H9 (cell line): ENCODE measurements at regions not wholly inside any gene's neighbourhood (a gene's known extent, or its start where the extent isn't known, plus 50 kb on each side); places are given as distances from the start of the nearest gene placed in this dataset.
A peak's percentile ranks its signal among the peaks of the same experiment; 100 is the strongest.

ENCODE experiments used
- DNase-seq: peaks from one replicate; pipeline ENCODE4 v3.0.0-alpha.2; 2017
- H2AFZ ChIP-seq: one replicate; pipeline ENCODE4 v1.6.1; 2013; ENCODE audit warnings: mild to moderate bottlenecking, low read length, control low read depth, moderate library complexity
- H2AK5ac ChIP-seq: 2 replicates; pipeline ENCODE4 v1.6.1; 2013; ENCODE audit warnings: low read length, control low read depth, mixed read lengths; ENCODE audit not compliant: insufficient read length
- H2BK120ac ChIP-seq: one replicate; pipeline ENCODE4 v1.6.1; 2013; ENCODE audit warnings: low read depth, mild to moderate bottlenecking, low read length, control low read depth, inconsistent platforms; ENCODE audit not compliant: poor library complexity, severe bottlenecking
- H2BK12ac ChIP-seq: 2 replicates; pipeline ENCODE4 v1.6.1; 2013; ENCODE audit warnings: low read length, control low read depth, mixed read lengths, low read depth; ENCODE audit not compliant: insufficient read length
- H2BK15ac ChIP-seq: 2 replicates; pipeline ENCODE4 v1.6.1; 2013; ENCODE audit warnings: low read depth, low read length, control low read depth
- H2BK20ac ChIP-seq: one replicate; pipeline ENCODE4 v1.6.1; 2013; ENCODE audit warnings: low read depth, mild to moderate bottlenecking, low read length, control low read depth, inconsistent platforms; ENCODE audit not compliant: poor library complexity, severe bottlenecking
- H2BK5ac ChIP-seq: 2 replicates; pipeline ENCODE4 v1.6.1; 2013; ENCODE audit warnings: low read length, control low read depth, mixed read lengths; ENCODE audit not compliant: insufficient read length
- H3K14ac ChIP-seq: 2 replicates; pipeline ENCODE4 v1.6.1; 2013; ENCODE audit warnings: low read length, control low read depth; ENCODE audit not compliant: insufficient read depth
- H3K18ac ChIP-seq: 2 replicates; pipeline ENCODE4 v1.6.1; 2013; ENCODE audit warnings: low read depth, mild to moderate bottlenecking, mixed read lengths, low read length, control low read depth; ENCODE audit not compliant: insufficient read length
- H3K23ac ChIP-seq: 2 replicates; pipeline ENCODE4 v1.6.1; 2013; ENCODE audit warnings: low read length, control low read depth, mixed read lengths, low read depth; ENCODE audit not compliant: insufficient read length
- H3K23me2 ChIP-seq: 2 replicates; pipeline ENCODE4 v1.6.1; 2013; ENCODE audit warnings: low read depth, mild to moderate bottlenecking, mixed read lengths, low read length, control low read depth; ENCODE audit not compliant: insufficient read length, poor library complexity, severe bottlenecking
- H3K27ac ChIP-seq: 2 replicates; pipeline ENCODE4 v1.5.1; 2013; ENCODE audit warnings: low read length, control low read depth, mixed read lengths, low read depth; ENCODE audit not compliant: insufficient read length
- H3K27me3 ChIP-seq: 2 replicates; pipeline ENCODE4 v1.6.1; 2013; ENCODE audit warnings: low read length, control low read depth, inconsistent platforms; ENCODE audit not compliant: insufficient read depth
- H3K4ac ChIP-seq: 2 replicates; pipeline ENCODE4 v1.6.1; 2013; ENCODE audit warnings: low read depth, mild to moderate bottlenecking, control low read depth, inconsistent platforms, low read length, moderate library complexity
- H3K4me1 ChIP-seq: 2 replicates; pipeline ENCODE4 v1.6.1; 2013; ENCODE audit warnings: low read length, control low read depth, inconsistent platforms; ENCODE audit not compliant: insufficient read depth
- H3K4me2 ChIP-seq: 2 replicates; pipeline ENCODE4 v1.6.1; 2013; ENCODE audit warnings: low read length, control low read depth, mixed read lengths; ENCODE audit not compliant: insufficient read length, insufficient read depth
- H3K56ac ChIP-seq: 2 replicates; pipeline ENCODE4 v1.6.1; 2013; ENCODE audit warnings: low read depth, mild to moderate bottlenecking, mixed read lengths, low read length, control low read depth; ENCODE audit not compliant: insufficient read length
- H3K79me1 ChIP-seq: 2 replicates; pipeline ENCODE4 v1.6.1; 2013; ENCODE audit warnings: low read depth, mild to moderate bottlenecking, moderate library complexity, low read length, control low read depth, inconsistent platforms; ENCODE audit not compliant: insufficient read depth, poor library complexity, severe bottlenecking
- H3K79me2 ChIP-seq: 2 replicates; pipeline ENCODE4 v1.6.1; 2013; ENCODE audit warnings: low read length, control low read depth, inconsistent platforms; ENCODE audit not compliant: insufficient read depth
- H3K9ac ChIP-seq: 2 replicates; pipeline ENCODE4 v1.6.1; 2013; ENCODE audit warnings: low read length, control low read depth, mixed read lengths; ENCODE audit not compliant: insufficient read length; ENCODE audit errors: extremely low read depth
- H3K9me3 ChIP-seq: one replicate; pipeline ENCODE4 v1.6.1; 2013; ENCODE audit warnings: low read depth, low read length, inconsistent platforms; ENCODE audit not compliant: control insufficient read depth
- H3T11ph ChIP-seq: one replicate; pipeline ENCODE4 v1.6.1; 2013; ENCODE audit warnings: mild to moderate bottlenecking, low read length, control low read depth, inconsistent platforms
- H4K20me1 ChIP-seq: one replicate; pipeline ENCODE4 v1.6.1; 2013; ENCODE audit not compliant: control insufficient read depth, insufficient read length, insufficient read depth
- H4K5ac ChIP-seq: 2 replicates; pipeline ENCODE4 v1.6.1; 2013; ENCODE audit warnings: low read depth, mild to moderate bottlenecking, mixed read lengths, low read length, control low read depth; ENCODE audit not compliant: insufficient read length
- H4K8ac ChIP-seq: replicated peaks from 2 replicates; pipeline ENCODE4 v1.6.1; 2013; ENCODE audit warnings: low read length, control low read depth, mixed read lengths, low read depth; ENCODE audit not compliant: insufficient read length
- H4K91ac ChIP-seq: 2 replicates; pipeline ENCODE4 v1.6.1; 2013; ENCODE audit warnings: low read depth, mild to moderate bottlenecking, moderate library complexity, mixed read lengths, low read length, control low read depth; ENCODE audit not compliant: insufficient read length
- H3K27ac Mint-ChIP-seq, 3 experiments: 2 replicates in 2 of 3; 3 replicates in 1 of 3; pipeline ENCODE4 v1.8.0; 2020 to 2021; ENCODE audit warnings: mixed read lengths in 3 of 3, mild to moderate bottlenecking in 1 of 3, moderate library complexity in 1 of 3
- H3K27me3 Mint-ChIP-seq: 2 replicates; pipeline ENCODE4 v1.8.0; 2021; ENCODE audit warnings: low read depth, mild to moderate bottlenecking, moderate library complexity, mixed read lengths
- H3K36me3 Mint-ChIP-seq, 3 experiments: 2 replicates in 2 of 3; 3 replicates in 1 of 3; pipeline ENCODE4 v1.8.0; 2020 to 2021; ENCODE audit warnings: low read depth in 3 of 3, mixed read lengths in 3 of 3; ENCODE audit not compliant: insufficient read depth in 1 of 3
- H3K4me1 Mint-ChIP-seq, 2 experiments: 2 replicates each; pipeline ENCODE4 v1.8.0; 2020; ENCODE audit warnings: mixed read lengths in 2 of 2
- H3K4me3 Mint-ChIP-seq, 2 experiments: 2 replicates in 1 of 2; 3 replicates in 1 of 2; pipeline ENCODE4 v1.8.0; 2020 to 2021; ENCODE audit warnings: mild to moderate bottlenecking in 2 of 2, mixed read lengths in 2 of 2, moderate library complexity in 1 of 2
- H3K9me3 Mint-ChIP-seq, 2 experiments: 2 replicates in 1 of 2; 3 replicates in 1 of 2; pipeline ENCODE4 v1.8.0; 2020; ENCODE audit warnings: mild to moderate bottlenecking in 2 of 2, mixed read lengths in 2 of 2, moderate library complexity in 1 of 2
- WGBS: extraction: QIAGEN DNeasy Blood & Tissue Kit; methylation state at CpG from one replicate; pipeline ENCODE4 v1.1.7; 2013; ENCODE audit warnings: missing lambda C conversion rate, low lambda C conversion rate, mixed read lengths; ENCODE audit not compliant: insufficient read length; ENCODE audit errors: extremely low coverage; 5-methylcytosine and 5-hydroxymethylcytosine counted together
- TF ChIP-seq, protein P1 (sequence below): fragments of 200-600 bp; sonication (generic); conservative IDR thresholded peaks from 3 replicates; pipeline ENCODE4 v1.8.0; 2021; ENCODE audit warnings: antibody characterized with exemption, mild to moderate bottlenecking

DNA sequence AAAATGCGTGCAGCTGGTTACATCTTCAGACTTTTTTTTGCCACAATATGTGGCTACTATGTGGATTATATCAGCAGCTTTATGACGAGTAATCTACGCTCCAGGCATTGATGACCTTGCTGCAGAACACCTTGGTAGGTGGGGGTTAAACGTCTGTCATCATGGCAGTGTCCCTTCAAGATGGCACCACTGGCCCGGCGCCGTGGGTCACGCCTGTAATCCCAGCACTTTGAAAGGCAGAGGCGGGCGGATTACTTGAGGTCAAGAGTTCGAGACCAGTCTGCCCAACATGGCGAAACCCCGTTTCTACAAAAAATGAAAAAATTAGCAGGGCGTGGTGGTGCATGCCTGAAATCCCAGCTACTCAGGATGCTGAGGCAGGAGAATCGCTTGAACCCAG, 177.5 kb downstream of the AEBP2 start:
- no CpG with 5 or more reads among the region's 15 CpGs for WGBS

More for the DNA sequence above, 177.5 kb downstream of the AEBP2 start:
- TF ChIP-seq, protein P1, sequence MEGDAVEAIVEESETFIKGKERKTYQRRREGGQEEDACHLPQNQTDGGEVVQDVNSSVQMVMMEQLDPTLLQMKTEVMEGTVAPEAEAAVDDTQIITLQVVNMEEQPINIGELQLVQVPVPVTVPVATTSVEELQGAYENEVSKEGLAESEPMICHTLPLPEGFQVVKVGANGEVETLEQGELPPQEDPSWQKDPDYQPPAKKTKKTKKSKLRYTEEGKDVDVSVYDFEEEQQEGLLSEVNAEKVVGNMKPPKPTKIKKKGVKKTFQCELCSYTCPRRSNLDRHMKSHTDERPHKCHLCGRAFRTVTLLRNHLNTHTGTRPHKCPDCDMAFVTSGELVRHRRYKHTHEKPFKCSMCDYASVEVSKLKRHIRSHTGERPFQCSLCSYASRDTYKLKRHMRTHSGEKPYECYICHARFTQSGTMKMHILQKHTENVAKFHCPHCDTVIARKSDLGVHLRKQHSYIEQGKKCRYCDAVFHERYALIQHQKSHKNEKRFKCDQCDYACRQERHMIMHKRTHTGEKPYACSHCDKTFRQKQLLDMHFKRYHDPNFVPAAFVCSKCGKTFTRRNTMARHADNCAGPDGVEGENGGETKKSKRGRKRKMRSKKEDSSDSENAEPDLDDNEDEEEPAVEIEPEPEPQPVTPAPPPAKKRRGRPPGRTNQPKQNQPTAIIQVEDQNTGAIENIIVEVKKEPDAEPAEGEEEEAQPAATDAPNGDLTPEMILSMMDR, result no peak
- DNase-seq, result no peak
- Histone ChIP-seq H2BK15ac (no peak overlapping the region), H3K23me2 (no peaks in the 10 kb centered on the region), H3K23ac (no peak overlapping the region), H2BK12ac (no peak overlapping the region), H3K9ac (no peak overlapping the region), H2BK20ac (no peak overlapping the region), H3K18ac (no peak overlapping the region), H3K79me2 (no peaks in the 10 kb centered on the region), H3K4me2 (no peak overlapping the region), H4K91ac (no peak overlapping the region), H3K56ac (no peak overlapping the region), H2AFZ (no peak overlapping the region), H4K20me1 (no peaks in the 10 kb centered on the region), H2BK120ac (no peak overlapping the region), H3K4me1 (peaks cover 4% of the 10 kb centered on the region; the same call in 1 of the 2 replicates), H3K27me3 (no peaks in the 10 kb centered on the region), H3K14ac (no peak overlapping the region), H3T11ph (no peak overlapping the region), H2BK5ac (no peak overlapping the region), H4K5ac (no peak overlapping the region), H2AK5ac (no peak overlapping the region), H3K27ac (no peak overlapping the region), H3K79me1 (no peaks in the 10 kb centered on the region), H4K8ac (no peak overlapping the region), H3K4ac (no peak overlapping the region), H3K9me3 (no peaks in the 10 kb centered on the region)
- H3K27ac Mint-ChIP-seq, result peak overlapping the region in 1 of 3 experiments; percentile 70; a peak in 1 of 7 replicates
- no peak overlapping the region for H3K4me3 Mint-ChIP-seq
- peaks cover 2 to 7% (median 6%) of the 10 kb centered on the region in 3 experiments for H3K36me3 Mint-ChIP-seq
- H3K9me3 Mint-ChIP-seq, result peaks cover 2 to 3% of the 10 kb centered on the region in 2 experiments; a peak in 4 of 5 replicates
- no peaks in the 10 kb centered on the region for H3K27me3 Mint-ChIP-seq
- H3K4me1 Mint-ChIP-seq, result peaks cover 16 to 20% of the 10 kb centered on the region in 2 experiments
